SK-N-SH (cell line): ENCODE measurements at regions not wholly inside any gene's neighbourhood (a gene's known extent, or its start where the extent isn't known, plus 50 kb on each side); places are given as distances from the start of the nearest gene placed in this dataset.

Source experiments
- CTCF ChIA-PET: fragments of 300-600, 350-600 bp; formaldehyde crosslinking; extraction: SDS; loops from one replicate; lab custom pipeline; 2021; lab: Yijun Ruan, JAX
- POLR2A ChIA-PET: fragments of 350-600 bp; sonication (Branson Sonifier 250); formaldehyde crosslinking; extraction: SDS; loops from one replicate; lab custom pipeline; 2020; ENCODE audit warnings: antibody characterized with exemption, inconsistent platforms; lab: Yijun Ruan, JAX
- DNase-seq: peaks from one replicate; pipeline ENCODE4 v3.0.0; 2012
- H2AFZ ChIP-seq: fragments of 200-600 bp; sonication (generic); 2 replicates; pipeline ENCODE4 v1.8.1; 2016; ENCODE audit warnings: antibody characterized with exemption, mild to moderate bottlenecking, low read depth
- H3F3A ChIP-seq: fragments of 200-600 bp; sonication (generic); replicated peaks from 2 replicates; pipeline ENCODE3; 2016; ENCODE audit warnings: antibody characterized with exemption, mild to moderate bottlenecking; ENCODE audit not compliant: insufficient read depth
- H3K27ac ChIP-seq, 2 experiments: fragments of 200-500 bp in 1 of 2; fragments of 200-600 bp in 1 of 2; sonication (Bioruptor generic) in 1 of 2; sonication (generic), shearing (Covaris generic) in 1 of 2; 2 replicates each; pipeline versions ENCODE4 v1.5.1 to v1.6.1; 2014 to 2016; ENCODE audit warnings: low read depth in 2 of 2, inconsistent platforms in 1 of 2, low read length in 1 of 2, mild to moderate bottlenecking in 1 of 2, mixed read lengths in 1 of 2
- H3K27me3 ChIP-seq: fragments of 200-600 bp; sonication (generic), shearing (Covaris generic); 2 replicates; pipeline ENCODE4 v1.6.1; 2016; ENCODE audit warnings: mixed run types; ENCODE audit not compliant: insufficient read depth
- H3K36me3 ChIP-seq, 2 experiments: fragments of 200-500 bp in 1 of 2; fragments of 200-600 bp in 1 of 2; sonication (Bioruptor generic) in 1 of 2; sonication (generic) in 1 of 2; replicated peaks in 1 of 2; 2 replicates each; pipeline versions ENCODE3 to v1.5.1; 2014 to 2016; ENCODE audit warnings: low read length in 1 of 2, mild to moderate bottlenecking in 1 of 2; ENCODE audit not compliant: insufficient read depth in 2 of 2, control insufficient read depth in 1 of 2
- H3K4me1 ChIP-seq, 2 experiments: fragments of 200-500 bp in 1 of 2; fragments of 200-600 bp in 1 of 2; sonication (Bioruptor generic) in 1 of 2; sonication (generic), shearing (Covaris generic) in 1 of 2; 2 replicates each; pipeline versions ENCODE4 v1.5.1 to v1.6.1; 2014 to 2016; ENCODE audit warnings: low read depth in 1 of 2, low read length in 1 of 2, mixed run types in 1 of 2; ENCODE audit not compliant: insufficient read depth in 2 of 2, control insufficient read depth in 1 of 2
- H3K4me2 ChIP-seq: fragments of 200-600 bp; sonication (generic), shearing (Covaris generic); 2 replicates; pipeline ENCODE4 v1.6.1; 2017; ENCODE audit warnings: mixed run types
- H3K4me3 ChIP-seq, 2 experiments: fragments of 200-500 bp in 1 of 2; fragments of 200-600 bp in 1 of 2; sonication (Bioruptor generic) in 1 of 2; sonication (generic), shearing (Covaris generic) in 1 of 2; 2 replicates each; pipeline versions ENCODE4 v1.5.1 to v1.8.1; 2014 to 2016; ENCODE audit warnings: low read depth in 2 of 2, inconsistent platforms in 1 of 2, low read length in 1 of 2, mild to moderate bottlenecking in 1 of 2, mixed read lengths in 1 of 2, moderate library complexity in 1 of 2
- H3K79me2 ChIP-seq: fragments of 200-600 bp; sonication (generic); 2 replicates; pipeline ENCODE4 v1.8.1; 2017; ENCODE audit warnings: mild to moderate bottlenecking; ENCODE audit not compliant: insufficient read depth
- H3K9ac ChIP-seq: fragments of 200-600 bp; sonication (generic); 2 replicates; pipeline ENCODE4 v1.6.1; 2017; ENCODE audit warnings: mixed run types
- H3K9me2 ChIP-seq: fragments of 200-600 bp; sonication (generic); 2 replicates; pipeline ENCODE4 v1.6.1; 2017; ENCODE audit warnings: mixed run types
- H3K9me3 ChIP-seq: fragments of 200-600 bp; sonication (generic); 2 replicates; pipeline ENCODE4 v1.6.1; 2017; ENCODE audit warnings: mixed run types, mild to moderate bottlenecking, moderate library complexity
- H4K20me1 ChIP-seq: fragments of 200-600 bp; sonication (generic); 2 replicates; pipeline ENCODE4 v1.6.1; 2017; ENCODE audit warnings: mild to moderate bottlenecking, mixed run types; ENCODE audit not compliant: insufficient read depth
- CTCF ChIP-seq: fragments of 200-600 bp; sonication (generic); IDR thresholded peaks from 2 replicates; pipeline ENCODE4 v1.6.1; 2017; ENCODE audit warnings: antibody characterized with exemption, mild to moderate bottlenecking, moderate library complexity
- ELF1 ChIP-seq: IDR thresholded peaks from 2 replicates; pipeline ENCODE4 v1.4.0; 2012
- EZH2phosphoT487 ChIP-seq: fragments of 200-600 bp; sonication (generic); IDR thresholded peaks from 2 replicates; pipeline ENCODE4 v1.6.1; 2017; ENCODE audit warnings: low read depth, mixed run types, mild to moderate bottlenecking, antibody characterized with exemption, moderate library complexity, borderline replicate concordance
- GATA2 ChIP-seq: sonication (generic); formaldehyde crosslinking; IDR thresholded peaks from 2 replicates; pipeline ENCODE4 v1.5.0; 2020; ENCODE audit warnings: mild to moderate bottlenecking, missing genetic modification reagents
- JUND ChIP-seq: IDR thresholded peaks from 2 replicates; pipeline ENCODE4 v1.4.0; 2012
- MAX ChIP-seq: IDR thresholded peaks from 2 replicates; pipeline ENCODE4 v1.4.0; 2012; ENCODE audit warnings: low read depth
- NFIC ChIP-seq: IDR thresholded peaks from 2 replicates; pipeline ENCODE4 v1.4.0; 2012; ENCODE audit warnings: borderline replicate concordance
- RAD21 ChIP-seq: IDR thresholded peaks from 2 replicates; pipeline ENCODE4 v1.6.1; 2012; ENCODE audit warnings: mild to moderate bottlenecking, low read length
- RCOR1 ChIP-seq: fragments of 150-350 bp; IDR thresholded peaks from 2 replicates; pipeline ENCODE4 v1.6.1; 2017; ENCODE audit warnings: antibody characterized with exemption, low read length
- RFX5 ChIP-seq: IDR thresholded peaks from 2 replicates; pipeline ENCODE4 v1.6.1; 2012; ENCODE audit warnings: mild to moderate bottlenecking, improper control_type of control experiment, low read length
- RXRA ChIP-seq: IDR thresholded peaks from 2 replicates; pipeline ENCODE4 v1.4.0; 2012; ENCODE audit warnings: low read depth, mild to moderate bottlenecking, borderline replicate concordance
- SMC3 ChIP-seq: IDR thresholded peaks from 2 replicates; pipeline ENCODE4 v1.6.1; 2012; ENCODE audit warnings: low read depth, low read length, improper control_type of control experiment
- TAF1 ChIP-seq: IDR thresholded peaks from 2 replicates; pipeline ENCODE4 v1.6.1; 2012; ENCODE audit warnings: low read depth, mild to moderate bottlenecking, low read length, moderate library complexity, borderline replicate concordance
- TCF12 ChIP-seq: IDR thresholded peaks from 2 replicates; pipeline ENCODE4 v1.4.0; 2012
- USF1 ChIP-seq: IDR thresholded peaks from 2 replicates; pipeline ENCODE4 v1.4.0; 2012; ENCODE audit warnings: low read depth, borderline replicate concordance
- YY1 ChIP-seq: IDR thresholded peaks from 2 replicates; pipeline ENCODE4 v1.4.0; 2012; ENCODE audit warnings: low read depth, mild to moderate bottlenecking
- WGBS: methylation state at CpG from one replicate; pipeline ENCODE4 v1.1.6; 2017; ENCODE audit warnings: low lambda C conversion rate; 5-methylcytosine and 5-hydroxymethylcytosine counted together

GRCh38 chr1:30318864-30319718 lies 404.3 kb downstream of the MATN1 start (continued):
- TF ChIP-seq CTCF (no peak), ELF1 (no peak), RAD21 (no peak)

GRCh38 chr1:30318413-30318812 lies 405.0 kb downstream of the MATN1 start:
- ChIA-PET POLR2A (no interaction called here), CTCF (no interaction called here)
- H3K79me2 ChIP-seq, result no peaks in the 10 kb centered on the region
- no peak for DNase-seq
- H3K4me3 ChIP-seq, result no peak overlapping the region
- H3K27ac ChIP-seq, result no peak overlapping the region
- 18% methylated on average over 4 of the region's 8 CpGs for WGBS
- H4K20me1 ChIP-seq, result no peaks in the 10 kb centered on the region
- no peaks in the 10 kb centered on the region for H3K36me3 ChIP-seq
- no peaks in the 10 kb centered on the region for H3F3A ChIP-seq
- no peaks in the 10 kb centered on the region for H3K27me3 ChIP-seq
- H3K9ac ChIP-seq, result no peak overlapping the region
- H3K9me2 ChIP-seq, result no peaks in the 10 kb centered on the region
- no peak for TF ChIP-seq GATA2 (CRISPR knock-in tag)
- TF ChIP-seq RXRA, result no peak
- no peak for TF ChIP-seq USF1
- TF ChIP-seq TCF12, result no peak
- TF ChIP-seq, all 33 proteins: peak for 0
- Histone ChIP-seq H2AFZ (no peak overlapping the region), H3K9me3 (no peaks in the 10 kb centered on the region), H3K4me1 (peaks cover 0 to 24% of the 10 kb centered on the region in 2 experiments; a peak in 1 of 4 replicates), H3K4me2 (no peak overlapping the region)

- no peak for DNase-seq
- H3K4me2 ChIP-seq, result no peak overlapping the region
- H3K36me3 ChIP-seq, result no peaks in the 10 kb centered on the region
- H3K9me3 ChIP-seq, result no peaks in the 10 kb centered on the region
- no peaks in the 10 kb centered on the region for H3F3A ChIP-seq
- H3K4me3 ChIP-seq, result no peak overlapping the region
- H4K20me1 ChIP-seq, result no peaks in the 10 kb centered on the region
- ChIA-PET CTCF (no interaction called here), POLR2A (no interaction called here)
- TF ChIP-seq GATA2 (CRISPR knock-in tag) (no peak), USF1 (no peak), RFX5 (no peak), JUND (no peak), SMC3 (no peak), EZH2phosphoT487 (no peak), YY1 (no peak), RXRA (no peak), RCOR1 (no peak), NFIC (no peak), TAF1 (no peak), MAX (no peak)
- H3K9ac ChIP-seq, result no peak overlapping the region
- H3K27me3 ChIP-seq, result no peaks in the 10 kb centered on the region
- WGBS, result 23% methylated on average over 3 of the region's 8 CpGs
- no peak overlapping the region for H3K27ac ChIP-seq
- H3K9me2 ChIP-seq, result no peaks in the 10 kb centered on the region
- no peaks in the 10 kb centered on the region for H3K79me2 ChIP-seq
- no peak overlapping the region for H2AFZ ChIP-seq
- peaks cover 0 to 23% of the 10 kb centered on the region in 2 experiments; a peak in 1 of 4 replicates for H3K4me1 ChIP-seq
Observed at GRCh38 chr1:30317921-30318320, 405.5 kb downstream of the MATN1 start.
